ENCODE measurements at regions not wholly inside any gene's neighbourhood (a gene's known extent, or its start where the extent isn't known, plus 50 kb on each side); places are given as distances from the start of the nearest gene placed in this dataset.

DNA sequence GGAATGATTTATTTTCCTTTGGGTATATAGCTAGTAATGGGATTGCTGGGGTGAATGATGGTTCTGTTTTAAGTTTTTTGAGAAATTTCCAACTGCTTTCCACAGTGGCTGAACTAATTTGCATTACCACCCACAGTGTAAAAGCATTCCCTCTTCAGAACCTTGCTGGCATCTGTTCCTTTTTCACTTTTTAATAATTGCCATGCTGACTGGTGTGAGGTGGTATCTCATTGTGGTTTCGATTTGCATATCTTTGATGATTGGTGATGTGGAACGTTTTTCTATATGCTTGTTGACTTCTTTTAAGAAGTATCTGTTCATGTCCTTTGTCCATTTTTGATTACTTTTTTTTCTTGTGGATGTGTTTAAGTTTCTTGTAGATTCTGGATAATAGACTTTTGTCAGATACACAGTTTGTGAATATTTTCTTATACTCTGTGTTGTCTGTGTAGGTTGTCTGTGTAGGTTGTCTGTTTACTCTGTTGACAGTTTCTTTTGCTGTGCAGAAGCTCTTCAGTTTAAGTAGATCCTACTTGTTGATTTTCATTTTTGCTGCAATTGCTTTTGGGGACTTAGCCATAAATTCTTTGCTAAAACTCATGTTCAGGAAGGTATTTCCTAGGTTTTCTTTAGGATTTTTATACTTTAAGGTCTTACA lies 291.8 kb upstream of the DDI1 start:
- Histone ChIP-seq H3K4me3 (ENCODE audit: insufficient read depth, low read length) (no peak overlapping the region), H3K36me3 (ENCODE audit: insufficient read depth, low read length) (no peaks in the 10 kb centered on the region), H3K4me2 (ENCODE audit: insufficient read depth, low read length) (no peak overlapping the region), H2AFZ (ENCODE audit: low read length) (no peak overlapping the region), H3K9me3 (ENCODE audit: low read depth, low read length) (no peaks in the 10 kb centered on the region), H3K4me1 (ENCODE audit: insufficient read depth, low read length) (peaks cover 6% of the 10 kb centered on the region), H4K20me1 (ENCODE audit: insufficient read depth, low read length) (no peaks in the 10 kb centered on the region), H3K27ac (ENCODE audit: low read depth, low read length) (no peak overlapping the region), H3K27me3 (ENCODE audit: insufficient read depth, low read length) (no peaks in the 10 kb centered on the region), H3K79me2 (ENCODE audit: insufficient read depth, low read length) (no peaks in the 10 kb centered on the region)
- DNase-seq (ENCODE audit: insufficient read length, low spot score, missing footprints): no peak
- TF ChIP-seq, protein P1, sequence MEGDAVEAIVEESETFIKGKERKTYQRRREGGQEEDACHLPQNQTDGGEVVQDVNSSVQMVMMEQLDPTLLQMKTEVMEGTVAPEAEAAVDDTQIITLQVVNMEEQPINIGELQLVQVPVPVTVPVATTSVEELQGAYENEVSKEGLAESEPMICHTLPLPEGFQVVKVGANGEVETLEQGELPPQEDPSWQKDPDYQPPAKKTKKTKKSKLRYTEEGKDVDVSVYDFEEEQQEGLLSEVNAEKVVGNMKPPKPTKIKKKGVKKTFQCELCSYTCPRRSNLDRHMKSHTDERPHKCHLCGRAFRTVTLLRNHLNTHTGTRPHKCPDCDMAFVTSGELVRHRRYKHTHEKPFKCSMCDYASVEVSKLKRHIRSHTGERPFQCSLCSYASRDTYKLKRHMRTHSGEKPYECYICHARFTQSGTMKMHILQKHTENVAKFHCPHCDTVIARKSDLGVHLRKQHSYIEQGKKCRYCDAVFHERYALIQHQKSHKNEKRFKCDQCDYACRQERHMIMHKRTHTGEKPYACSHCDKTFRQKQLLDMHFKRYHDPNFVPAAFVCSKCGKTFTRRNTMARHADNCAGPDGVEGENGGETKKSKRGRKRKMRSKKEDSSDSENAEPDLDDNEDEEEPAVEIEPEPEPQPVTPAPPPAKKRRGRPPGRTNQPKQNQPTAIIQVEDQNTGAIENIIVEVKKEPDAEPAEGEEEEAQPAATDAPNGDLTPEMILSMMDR (IDR thresholded peaks at IDR 0.05; ENCODE audit: extremely low read depth, low read depth, low read length): no peak

DNA sequence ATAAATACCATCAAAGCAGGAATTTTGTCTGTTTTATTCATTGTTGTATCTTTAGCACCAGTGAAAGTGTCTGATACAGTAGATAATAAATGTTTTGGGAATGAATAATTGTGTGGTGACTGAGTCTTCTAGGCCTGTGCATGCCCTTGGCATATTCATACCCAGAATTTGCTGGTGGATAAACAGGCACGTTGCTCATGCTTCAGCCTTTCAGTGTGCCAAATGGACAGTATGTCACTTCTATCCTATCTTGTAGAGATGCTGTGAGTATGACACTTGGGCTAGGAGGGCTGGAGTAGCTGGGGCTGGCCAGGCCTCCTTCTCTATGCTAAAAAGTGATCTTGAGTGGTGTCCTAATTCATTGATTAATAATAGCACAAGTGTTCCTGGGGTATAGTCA lies 287.3 kb upstream of the DDI1 start:
- H3K79me2 ChIP-seq (ENCODE audit: insufficient read depth, low read length): no peaks in the 10 kb centered on the region
- no peaks in the 10 kb centered on the region for H3K9me3 ChIP-seq (ENCODE audit: low read depth, low read length)
- peaks cover 6% of the 10 kb centered on the region for H3K4me1 ChIP-seq (ENCODE audit: insufficient read depth, low read length)
- no peak overlapping the region for H3K4me3 ChIP-seq (ENCODE audit: insufficient read depth, low read length)
- H3K27me3 ChIP-seq (ENCODE audit: insufficient read depth, low read length): no peaks in the 10 kb centered on the region
- H3K36me3 ChIP-seq (ENCODE audit: insufficient read depth, low read length): no peaks in the 10 kb centered on the region
- DNase-seq (ENCODE audit: insufficient read length, low spot score, missing footprints): no peak
- TF ChIP-seq, protein P1 (IDR thresholded peaks at IDR 0.05; ENCODE audit: extremely low read depth, low read depth, low read length): no peak
- no peak overlapping the region for H3K4me2 ChIP-seq (ENCODE audit: insufficient read depth, low read length)
- no peak overlapping the region for H2AFZ ChIP-seq (ENCODE audit: low read length)
- H4K20me1 ChIP-seq (ENCODE audit: insufficient read depth, low read length): no peaks in the 10 kb centered on the region
- no peak overlapping the region for H3K27ac ChIP-seq (ENCODE audit: low read depth, low read length)

DNA sequence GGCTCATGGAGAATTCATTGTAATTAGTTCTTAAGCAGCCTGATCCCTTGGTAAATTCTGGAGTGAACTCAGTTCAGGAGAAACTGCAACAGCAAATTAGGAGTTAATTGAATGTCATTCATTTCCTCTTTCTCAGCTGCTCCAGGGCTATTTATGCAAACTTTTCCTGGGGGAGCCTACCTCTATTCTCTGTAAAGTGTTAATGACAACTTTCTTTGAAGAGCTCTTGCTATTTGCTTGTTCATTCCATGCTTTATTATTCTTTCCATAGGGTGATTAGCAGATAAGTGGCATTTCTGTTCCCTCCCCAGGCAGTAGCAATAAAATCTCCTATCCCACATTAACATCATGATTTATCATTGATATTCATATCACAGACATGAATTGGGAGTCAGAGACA lies 267.6 kb upstream of the DDI1 start:
- H3K27me3 ChIP-seq (ENCODE audit: insufficient read depth, low read length): no peaks in the 10 kb centered on the region

DNA sequence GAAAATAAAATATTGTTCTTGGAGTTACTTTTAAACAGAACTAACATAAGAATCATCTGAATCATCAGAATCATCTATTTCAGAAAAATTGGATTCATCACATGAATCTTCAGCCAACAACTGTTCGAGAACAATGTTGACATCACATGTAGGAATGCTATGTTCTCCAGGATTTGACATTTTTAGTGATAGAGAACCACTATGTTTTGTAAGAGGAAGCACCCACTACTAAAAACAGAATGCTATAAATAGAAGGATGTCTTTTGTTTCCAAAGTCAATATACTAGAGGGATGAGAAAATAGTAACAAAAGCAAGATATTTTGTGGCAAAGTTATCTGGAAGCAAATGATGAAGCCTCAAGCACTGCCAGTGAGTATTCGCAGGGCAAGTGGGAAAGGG lies 263.4 kb upstream of the DDI1 start:
- H3K27ac ChIP-seq (ENCODE audit: low read depth, low read length): peak overlapping the region; percentile 17
- H4K20me1 ChIP-seq (ENCODE audit: insufficient read depth, low read length): no peaks in the 10 kb centered on the region
- H3K36me3 ChIP-seq (ENCODE audit: insufficient read depth, low read length): no peaks in the 10 kb centered on the region
- TF ChIP-seq, protein P1 (IDR thresholded peaks at IDR 0.05; ENCODE audit: extremely low read depth, low read depth, low read length): no peak
- no peak overlapping the region for H3K4me3 ChIP-seq (ENCODE audit: insufficient read depth, low read length)
- peak overlapping the region; percentile 63 for H3K4me2 ChIP-seq (ENCODE audit: insufficient read depth, low read length)
- H3K27me3 ChIP-seq (ENCODE audit: insufficient read depth, low read length): no peaks in the 10 kb centered on the region
- peaks cover 11% of the 10 kb centered on the region for H3K4me1 ChIP-seq (ENCODE audit: insufficient read depth, low read length)
- no peak overlapping the region for H2AFZ ChIP-seq (ENCODE audit: low read length)
- no peaks in the 10 kb centered on the region for H3K9me3 ChIP-seq (ENCODE audit: low read depth, low read length)
- H3K79me2 ChIP-seq (ENCODE audit: insufficient read depth, low read length): no peaks in the 10 kb centered on the region
- DNase-seq (ENCODE audit: insufficient read length, low spot score, missing footprints): peak; percentile 59

More for the DNA sequence above, 267.6 kb upstream of the DDI1 start:
- H3K4me3 ChIP-seq (ENCODE audit: insufficient read depth, low read length): no peak overlapping the region
- DNase-seq (ENCODE audit: insufficient read length, low spot score, missing footprints): no peak
- no peak overlapping the region for H3K4me2 ChIP-seq (ENCODE audit: insufficient read depth, low read length)
- no peaks in the 10 kb centered on the region for H3K36me3 ChIP-seq (ENCODE audit: insufficient read depth, low read length)
- peaks cover 11% of the 10 kb centered on the region for H3K4me1 ChIP-seq (ENCODE audit: insufficient read depth, low read length)
- no peaks in the 10 kb centered on the region for H3K79me2 ChIP-seq (ENCODE audit: insufficient read depth, low read length)
- TF ChIP-seq, protein P1 (IDR thresholded peaks at IDR 0.05; ENCODE audit: extremely low read depth, low read depth, low read length): no peak
- H4K20me1 ChIP-seq (ENCODE audit: insufficient read depth, low read length): no peaks in the 10 kb centered on the region
- no peaks in the 10 kb centered on the region for H3K9me3 ChIP-seq (ENCODE audit: low read depth, low read length)
- H3K27ac ChIP-seq (ENCODE audit: low read depth, low read length): no peak overlapping the region
- H2AFZ ChIP-seq (ENCODE audit: low read length): no peak overlapping the region
